GM19438 (cell line): ENCODE measurements at regions not wholly inside any gene's neighbourhood (a gene's known extent, or its start where the extent isn't known, plus 50 kb on each side); places are given as distances from the start of the nearest gene placed in this dataset.

Source experiments
- ATAC-seq: cut with Tn5 transposase; IDR thresholded peaks from one replicate; pipeline ENCODE4 v1.9.1; 2021; ENCODE audit warnings: low read depth; ENCODE audit not compliant: unreplicated experiment

DNA sequence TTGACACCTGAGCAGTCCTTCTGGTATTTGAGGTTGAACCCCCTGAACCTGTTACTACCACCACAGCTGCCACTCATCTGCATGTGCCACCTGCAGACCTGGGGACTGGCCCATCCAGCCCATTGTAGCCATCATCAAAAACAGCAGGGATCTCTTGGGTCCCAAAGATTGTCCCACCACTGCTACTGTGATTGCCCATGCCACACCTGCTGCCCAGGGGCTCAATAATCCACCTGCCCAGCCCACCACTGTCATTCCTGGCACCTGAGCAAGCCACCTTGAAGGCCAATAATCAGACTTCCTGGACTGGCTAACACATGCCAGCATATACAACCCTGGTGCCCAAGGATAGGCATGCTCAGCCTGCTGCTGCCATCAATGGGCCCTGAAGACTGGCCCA, 327.6 kb downstream of the CYRIA start:
- no peak for ATAC-seq

DNA sequence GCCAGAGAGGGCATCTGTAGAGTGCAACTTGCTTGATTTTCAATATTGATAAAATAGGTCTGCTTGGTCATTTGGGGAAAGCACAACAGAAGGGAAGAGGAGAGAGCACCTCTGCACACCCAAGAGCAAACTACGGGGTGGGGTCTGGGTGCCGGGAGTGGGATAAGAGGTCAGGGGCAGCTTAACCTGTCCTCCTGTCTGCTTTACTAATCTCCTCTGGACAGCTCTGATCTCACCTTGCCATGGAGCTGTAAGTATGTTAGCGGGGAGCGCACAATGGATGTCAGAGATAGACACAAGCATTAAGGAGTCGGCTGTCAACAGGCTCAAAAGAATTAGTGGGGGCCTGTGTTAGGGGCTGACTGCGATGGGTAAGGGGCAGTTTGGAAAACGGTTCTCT, 328.7 kb downstream of the CYRIA start:
- no peak for ATAC-seq

DNA sequence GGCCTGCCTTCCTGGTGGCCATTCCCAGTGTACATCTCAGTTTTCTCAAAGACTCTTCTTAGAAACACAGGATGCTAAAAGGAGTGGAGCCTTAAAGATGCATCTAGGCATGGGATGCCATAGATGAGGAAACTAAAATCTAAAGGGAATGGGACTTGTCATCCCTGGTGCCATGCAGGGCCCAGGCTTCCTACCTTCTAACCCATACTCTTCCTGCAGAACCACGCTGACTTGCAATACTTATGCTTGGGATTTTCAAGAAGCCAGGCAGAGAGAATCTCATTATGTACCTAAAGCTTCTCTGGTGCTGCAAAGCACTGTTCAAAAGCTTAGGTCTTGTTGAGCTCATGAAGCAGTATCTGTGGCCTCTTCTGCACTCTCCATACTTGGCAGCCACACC, 329.1 kb downstream of the CYRIA start:
- no peak for ATAC-seq

DNA sequence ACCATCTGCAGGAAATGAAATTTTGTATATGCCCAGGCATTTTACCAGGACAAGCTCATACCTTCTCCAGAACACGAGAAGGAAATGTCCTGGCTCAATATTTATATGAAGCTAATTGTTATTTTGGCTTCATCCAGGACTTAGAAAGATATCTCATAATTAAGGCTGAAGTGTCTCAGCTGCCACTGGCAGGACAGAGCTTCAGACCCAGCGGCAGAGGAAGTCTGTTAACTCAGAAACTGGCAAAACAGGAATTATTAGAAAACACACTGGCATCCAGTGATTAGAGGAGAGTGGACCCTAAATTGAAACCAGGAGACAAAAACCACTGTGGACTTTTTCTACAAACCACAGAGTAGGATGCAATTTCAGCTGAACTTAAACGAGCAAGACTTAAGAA, 329.7 kb downstream of the CYRIA start:
- ATAC-seq: no peak

DNA sequence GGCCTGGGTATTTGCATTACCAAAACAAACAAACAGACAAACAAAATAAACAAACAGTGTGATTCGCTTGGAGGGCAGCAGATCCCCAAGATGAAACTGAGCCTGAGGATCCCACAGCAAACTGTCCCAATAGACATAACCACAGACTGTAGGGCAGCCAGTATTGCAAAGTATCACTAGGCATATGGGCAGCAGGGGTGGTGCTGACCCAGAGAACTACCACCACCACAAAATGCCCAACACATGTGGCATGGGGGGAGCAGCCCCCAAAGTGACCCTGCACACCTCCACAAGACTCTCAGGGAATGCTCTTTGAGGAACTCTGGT, 330.1 kb downstream of the CYRIA start:
- ATAC-seq: no peak

DNA sequence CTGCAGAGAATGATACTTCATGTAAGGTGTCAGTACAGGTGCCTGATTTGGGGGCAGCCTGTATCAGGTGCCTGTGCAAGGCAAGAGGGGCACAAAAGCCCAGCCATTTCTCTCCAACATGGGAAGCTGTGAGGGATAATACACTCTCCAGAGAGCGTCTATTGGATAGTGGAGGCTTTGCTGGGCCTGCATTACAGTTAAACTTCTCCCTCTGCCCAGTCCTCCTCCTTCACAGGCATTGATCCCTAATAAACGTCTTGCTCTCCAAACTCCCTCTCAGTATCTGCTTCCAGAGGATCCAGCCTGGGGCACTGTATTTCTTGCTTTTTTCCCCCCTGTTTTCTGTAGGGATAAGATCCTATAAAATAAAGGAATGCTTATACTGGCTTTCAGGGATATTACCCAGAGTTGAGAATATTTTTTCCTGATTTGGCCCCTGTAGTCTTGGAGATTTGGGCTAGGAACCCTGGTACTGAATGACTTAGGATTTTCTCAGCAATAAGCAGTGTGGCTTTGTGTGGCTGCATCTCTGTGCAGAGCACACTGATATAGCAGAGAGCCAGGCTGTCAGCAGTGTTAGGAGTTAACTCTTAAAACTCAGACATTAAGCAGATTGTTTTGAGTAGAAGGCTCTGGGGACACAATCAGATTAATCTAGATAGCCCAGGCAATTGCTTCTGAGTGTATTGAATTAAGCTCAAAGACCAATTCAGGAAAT, 330.6 kb downstream of the CYRIA start:
- no peak for ATAC-seq

DNA sequence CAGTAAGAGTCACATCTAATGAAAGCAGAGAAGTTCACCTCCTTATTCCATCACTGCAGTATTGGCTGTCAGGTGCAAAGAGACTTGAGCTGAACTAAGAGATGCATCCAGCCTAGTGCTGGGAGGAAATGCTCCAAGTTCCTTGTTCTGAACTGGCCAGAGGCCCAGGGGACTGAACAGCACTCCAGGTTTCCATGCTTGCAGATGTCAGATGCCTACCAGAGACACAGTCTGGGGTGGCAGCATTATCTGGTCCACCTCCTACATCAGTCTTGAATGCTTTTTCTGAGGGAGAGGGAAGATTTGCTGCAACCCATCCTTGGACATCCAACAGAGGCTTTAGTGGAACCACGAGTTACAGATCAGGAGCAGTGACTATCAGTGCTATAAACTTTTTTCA, 331.3 kb downstream of the CYRIA start:
- no peak for ATAC-seq

DNA sequence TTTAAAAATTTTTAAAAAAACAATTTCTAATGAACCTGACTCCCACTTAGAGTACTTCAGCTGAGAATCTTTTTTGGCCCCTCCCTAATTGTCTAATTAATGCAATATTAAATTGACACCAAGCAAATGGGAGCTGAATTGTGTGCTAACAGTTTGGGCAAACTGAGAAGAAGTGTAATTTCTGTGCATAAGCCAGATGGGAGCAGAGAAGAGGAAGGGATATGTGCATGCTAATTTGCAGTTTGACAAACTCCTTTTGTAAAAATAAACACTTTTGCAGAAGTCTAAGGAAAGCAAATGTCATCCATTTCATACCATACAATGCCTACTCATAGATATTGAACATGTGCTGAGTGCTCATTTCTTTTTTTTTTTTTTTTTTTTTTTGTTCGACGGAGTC, 332.0 kb downstream of the CYRIA start:
- ATAC-seq: no peak

DNA sequence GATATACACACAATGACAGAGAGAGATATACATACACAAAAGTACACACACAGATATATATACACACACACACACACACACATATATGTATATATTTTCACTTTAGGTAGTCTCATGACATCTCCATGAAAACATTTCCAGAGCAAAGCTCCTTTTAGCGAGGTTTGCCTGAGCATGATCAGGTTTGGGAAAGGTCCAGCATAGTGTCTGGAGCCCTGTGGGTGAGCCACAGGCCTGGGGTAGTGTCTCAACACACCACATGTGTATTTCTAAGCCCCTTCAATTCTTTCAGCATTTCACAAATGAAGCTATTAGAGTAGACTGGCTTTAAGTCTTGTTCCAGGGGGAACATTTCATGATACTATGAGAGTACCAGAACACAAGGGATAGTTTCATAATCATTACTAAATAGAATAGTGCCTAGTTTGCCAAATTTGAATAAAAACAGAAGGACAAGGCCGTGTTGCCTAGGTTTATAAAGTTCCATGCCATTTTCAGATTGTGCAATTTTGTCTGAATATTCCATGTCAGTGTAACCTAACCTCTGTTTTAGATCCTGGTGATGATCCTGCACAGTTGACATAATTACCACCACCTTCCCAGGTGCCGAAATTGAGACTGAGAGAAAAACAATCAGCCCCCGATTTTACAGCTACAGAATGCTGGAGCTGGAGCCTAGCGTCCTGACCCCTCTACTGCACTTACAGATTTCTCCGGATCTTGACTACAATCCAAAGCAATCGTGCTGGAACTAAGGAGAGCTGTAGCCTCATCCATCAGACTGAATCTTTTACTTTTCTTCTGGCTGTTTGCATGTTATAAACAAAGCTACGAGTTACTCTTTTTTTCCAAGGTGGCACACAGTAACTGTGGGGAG, 332.7 kb downstream of the CYRIA start:
- no peak for ATAC-seq

DNA sequence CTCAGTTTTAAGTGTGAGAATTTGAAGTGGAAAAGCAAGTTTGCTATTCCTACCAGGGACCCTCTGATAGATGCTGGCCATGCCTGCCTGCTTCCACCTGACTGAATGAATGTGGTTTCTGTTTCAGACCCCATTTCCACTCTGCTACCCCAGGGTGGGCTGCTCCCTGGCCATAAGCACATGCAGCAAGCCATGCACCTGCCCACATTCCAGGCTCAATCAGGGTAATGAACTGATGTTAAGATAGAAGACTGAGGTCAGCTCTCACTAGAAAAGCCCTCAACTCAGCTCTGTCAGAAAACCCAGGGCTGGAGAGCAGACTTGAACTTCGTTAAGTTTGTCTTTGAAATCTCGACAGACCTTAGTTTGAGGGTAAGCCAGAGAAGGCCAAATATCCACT, 333.9 kb downstream of the CYRIA start:
- no peak for ATAC-seq

DNA sequence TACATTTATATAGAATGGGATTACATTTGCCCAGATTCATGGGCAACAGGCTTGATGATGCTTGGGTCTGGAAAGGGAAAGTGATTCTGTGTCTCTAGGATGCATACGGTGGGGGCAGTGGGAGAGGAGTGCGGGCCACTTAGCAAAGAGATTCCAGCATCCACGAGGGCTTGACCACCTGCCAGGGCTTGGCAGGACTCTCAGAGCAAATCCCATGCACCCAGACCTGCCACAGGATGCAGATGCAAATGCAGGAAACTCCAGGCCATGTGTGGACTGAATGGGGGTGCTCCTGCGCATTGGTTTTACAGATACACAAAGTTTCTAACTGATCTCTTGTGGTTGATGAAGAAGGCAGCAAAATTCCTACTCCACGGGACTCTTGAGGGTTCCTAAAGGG, 334.7 kb downstream of the CYRIA start:
- ATAC-seq: no peak

DNA sequence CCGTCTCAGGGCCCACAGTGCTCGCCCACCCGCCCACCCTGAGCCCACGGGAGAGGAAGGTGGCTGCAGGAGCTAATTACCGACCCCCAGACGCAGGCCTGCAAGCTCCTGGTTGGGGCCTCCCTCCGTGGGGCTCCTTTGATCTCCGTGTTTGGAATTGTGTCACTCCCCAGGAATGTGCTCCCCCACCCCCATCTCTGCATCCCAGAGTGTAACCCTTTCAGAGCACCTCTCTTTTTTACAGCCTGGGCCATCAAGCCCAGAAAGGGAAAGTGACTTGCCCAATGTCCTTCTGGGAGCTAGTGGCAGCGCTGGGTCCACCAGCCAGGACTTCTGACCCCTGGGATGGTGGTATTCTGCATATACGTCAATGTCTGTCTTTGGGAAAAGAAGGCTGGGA, 335.1 kb downstream of the CYRIA start:
- ATAC-seq: no peak

DNA sequence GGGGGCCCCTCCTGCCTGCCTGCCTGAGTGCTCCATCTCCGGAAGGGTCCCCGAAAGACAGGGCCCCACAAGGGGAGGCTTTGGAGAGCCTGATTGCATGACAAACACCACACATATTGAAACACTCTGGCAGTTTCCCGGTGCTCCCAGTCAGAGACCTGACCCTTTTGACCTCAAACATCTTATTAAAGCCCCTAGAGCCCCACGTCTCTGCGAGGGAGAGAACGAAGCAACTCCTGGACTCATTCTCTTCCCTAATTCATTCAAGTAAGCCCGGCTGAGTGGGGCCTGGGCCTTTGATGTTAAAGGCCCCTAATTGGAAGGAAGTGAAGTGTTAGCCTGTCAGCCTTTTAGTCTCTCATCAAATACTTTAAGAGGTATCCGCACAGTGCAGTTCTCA, 335.6 kb downstream of the CYRIA start:
- no peak for ATAC-seq

DNA sequence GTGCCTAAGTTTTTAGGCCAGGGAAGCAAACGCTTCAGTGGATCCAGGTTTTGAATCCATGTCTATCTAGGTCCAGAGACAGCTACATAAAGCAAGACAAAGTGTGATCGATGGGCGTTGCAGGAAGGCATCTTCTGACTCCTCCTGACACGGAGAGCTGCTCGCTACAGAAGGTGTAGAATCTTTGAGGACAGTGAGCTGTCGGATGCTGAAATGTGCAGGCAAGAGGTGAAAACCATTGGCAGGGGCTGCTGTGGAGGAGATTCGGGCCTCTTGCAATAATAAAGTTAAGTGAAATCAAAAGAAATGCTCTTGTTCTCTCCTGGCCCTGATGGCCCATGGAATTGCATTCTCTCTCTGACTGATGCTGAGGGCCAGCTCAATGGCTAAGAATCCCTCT, 336.2 kb downstream of the CYRIA start:
- ATAC-seq: no peak

DNA sequence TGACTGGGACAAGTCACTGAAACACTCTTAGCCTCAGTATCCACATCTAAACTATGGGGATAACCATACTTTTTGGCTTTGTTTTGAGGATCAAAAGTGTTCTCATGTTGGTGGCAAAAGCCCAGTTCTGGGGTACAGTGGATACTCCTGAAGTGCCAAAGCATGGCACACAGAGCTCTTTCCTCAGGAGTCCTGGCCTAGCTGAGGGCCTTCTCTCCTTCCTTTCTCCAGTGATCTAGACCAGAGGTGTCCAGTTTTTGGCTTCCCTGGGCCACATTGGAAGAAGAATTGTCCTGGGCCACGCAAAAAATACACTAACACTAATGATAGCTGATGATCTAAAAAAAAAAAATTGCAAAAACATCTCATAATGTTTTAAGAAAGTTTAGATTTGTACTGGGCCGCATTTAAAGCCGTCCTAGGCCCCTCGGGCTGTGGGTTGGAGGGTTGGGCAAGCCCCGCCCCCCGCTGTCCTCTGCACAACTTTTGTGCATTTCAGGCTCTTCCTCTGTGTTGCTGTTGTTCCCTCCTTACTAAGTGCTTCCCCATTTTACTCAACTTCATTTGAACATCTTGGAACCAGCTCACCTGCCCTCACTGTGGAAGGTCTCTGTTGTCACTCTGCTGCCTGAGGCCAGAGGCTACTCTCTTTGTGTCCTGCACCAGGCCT, 337.0 kb downstream of the CYRIA start:
- no peak for ATAC-seq

DNA sequence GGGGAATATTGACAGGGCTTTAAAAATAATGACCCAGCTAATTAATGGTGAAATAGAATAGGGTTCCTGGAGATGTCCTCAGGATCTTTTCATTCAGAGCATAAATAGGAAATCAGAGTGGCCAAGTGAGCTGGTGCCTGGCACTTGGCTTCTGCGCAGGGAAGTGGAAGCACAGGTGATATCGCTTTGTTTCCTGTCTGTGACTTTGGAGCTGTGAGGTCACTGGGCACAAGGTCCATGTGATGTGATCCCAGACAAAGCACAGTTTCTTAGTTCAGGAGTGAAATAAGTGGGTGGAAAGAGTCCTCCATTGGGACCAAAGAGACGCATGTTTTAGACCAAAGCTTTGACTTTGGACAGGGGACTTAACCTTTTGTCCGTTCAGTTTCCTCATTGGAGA, 338.3 kb downstream of the CYRIA start:
- no peak for ATAC-seq

DNA sequence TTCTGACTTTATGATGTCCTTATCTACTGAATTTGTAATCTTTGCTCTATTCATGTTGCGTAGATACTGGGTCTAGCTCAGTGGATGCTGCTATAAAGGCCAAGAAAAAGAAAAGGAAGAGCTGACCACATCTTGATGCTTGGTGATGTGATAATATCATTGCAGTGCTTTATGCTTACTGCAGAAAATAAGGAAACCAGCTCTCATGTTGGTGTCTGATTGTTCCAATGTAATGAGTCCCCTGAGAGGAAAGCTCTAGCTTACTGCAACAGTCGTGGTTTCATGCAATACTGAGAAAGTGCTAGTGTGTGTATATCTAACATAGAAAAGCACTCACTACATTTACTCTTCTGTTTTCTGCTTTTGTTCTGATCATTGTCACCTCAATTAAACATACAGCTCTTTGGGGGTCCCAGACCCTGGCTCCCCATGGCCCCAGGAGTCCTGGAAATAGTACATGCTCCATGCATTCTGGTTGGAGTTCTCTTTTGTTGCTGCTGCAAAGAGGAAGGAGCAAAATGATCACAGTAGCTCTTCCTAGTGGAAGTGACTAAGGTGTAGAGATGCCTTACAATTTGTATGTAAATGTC, 338.8 kb downstream of the CYRIA start:
- ATAC-seq: no peak

DNA sequence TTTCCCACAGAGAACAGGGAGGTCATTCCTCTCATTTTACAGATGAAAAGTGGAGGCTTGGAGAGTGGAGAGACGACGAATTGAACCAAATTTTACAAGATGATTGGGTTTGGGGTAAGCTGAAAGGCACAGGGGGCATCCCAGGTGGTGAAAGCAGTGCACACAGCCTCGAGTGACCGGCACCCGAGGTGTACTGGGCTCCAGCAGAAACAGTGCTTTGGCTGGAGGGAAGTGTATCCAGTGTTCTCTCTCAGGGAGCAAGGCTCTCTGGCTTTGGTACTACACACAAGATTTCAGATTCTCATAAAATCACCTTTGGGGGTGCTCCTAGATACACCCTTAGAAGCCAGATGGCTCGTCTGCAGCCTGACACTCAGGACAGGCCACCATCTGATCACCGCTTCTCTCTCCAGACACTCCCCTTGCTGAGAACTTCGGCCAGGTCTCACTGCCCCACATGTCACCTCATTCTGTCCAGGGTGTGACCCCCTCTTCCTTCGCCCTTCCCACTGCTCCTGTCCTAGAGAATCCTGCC, 339.6 kb downstream of the CYRIA start:
- no peak for ATAC-seq

DNA sequence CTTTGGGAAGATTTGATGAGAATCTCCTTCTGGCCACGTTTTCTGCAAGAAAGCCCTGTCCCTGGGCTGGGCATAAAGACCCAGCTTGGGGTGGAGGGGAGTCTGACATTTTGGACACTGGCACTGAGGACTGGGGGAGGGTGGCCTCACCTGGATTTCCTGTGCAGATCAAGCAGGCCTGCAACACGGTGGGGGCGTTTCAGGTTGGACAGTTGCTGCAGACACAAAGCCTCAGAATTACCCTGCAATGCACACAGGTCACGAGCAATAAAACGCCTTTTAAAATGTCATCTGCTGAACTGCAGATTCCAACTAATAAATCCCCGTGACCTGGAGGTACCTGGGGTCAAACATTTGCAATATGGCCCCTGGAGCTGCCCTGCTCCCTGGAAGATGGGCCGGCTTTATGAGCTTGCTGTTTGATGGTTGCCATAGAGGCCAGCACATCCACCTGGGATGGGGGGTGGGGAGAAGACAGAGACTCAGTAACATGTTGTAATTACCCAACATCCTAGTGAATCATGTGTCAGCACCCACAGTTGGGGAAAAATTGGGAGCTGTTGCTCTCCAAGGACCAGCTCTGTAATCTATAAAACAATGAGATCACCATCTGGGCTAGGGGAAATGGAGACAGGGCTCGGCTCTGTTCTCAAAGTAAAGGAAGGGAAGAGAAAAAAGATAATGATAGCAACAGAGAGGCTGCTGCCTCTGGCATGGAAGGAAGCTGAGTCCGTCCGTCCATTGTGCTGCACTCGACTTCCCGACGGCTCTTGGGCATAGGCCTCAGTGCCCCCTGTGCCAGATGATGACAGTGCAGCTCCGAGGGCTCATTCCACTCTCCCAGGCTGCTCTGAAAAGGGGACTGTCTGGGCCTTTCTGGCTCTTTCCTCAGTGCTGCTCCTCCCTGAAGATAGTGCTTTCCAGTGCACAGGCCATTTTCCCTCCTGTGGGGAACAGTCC, 340.3 kb downstream of the CYRIA start:
- ATAC-seq: no peak

DNA sequence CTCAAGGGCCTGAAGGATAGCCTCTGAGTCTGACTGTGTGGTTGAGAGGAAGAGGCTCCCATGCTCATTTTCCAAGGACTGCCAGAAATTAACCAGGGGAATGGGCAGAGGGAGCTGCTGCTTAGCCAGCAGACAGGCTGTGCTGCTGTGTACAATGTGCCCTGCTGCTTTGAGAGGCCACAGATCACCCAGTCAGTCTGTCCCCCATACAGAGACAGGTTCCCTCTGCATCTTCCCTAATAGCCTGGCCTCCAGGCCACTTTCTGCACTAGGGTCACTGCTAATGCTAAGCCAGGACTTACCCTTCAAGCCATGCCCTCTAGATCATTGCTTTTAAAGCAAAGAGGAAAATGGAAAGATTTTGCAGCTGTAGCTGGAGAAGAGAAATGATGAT, 341.1 kb downstream of the CYRIA start:
- ATAC-seq: no peak
